K562 (cell line): ENCODE measurements at regions not wholly inside any gene's neighbourhood (a gene's known extent, or its start where the extent isn't known, plus 50 kb on each side); places are given as distances from the start of the nearest gene placed in this dataset.

Source experiments
- ATAC-seq: fragments of 200-7000 bp; cut with Tn5 transposase; 3 replicates; pipeline ENCODE4 v1.9.1; 2020; ENCODE audit warnings: moderate library complexity
- BruUV-seq: library from RNA; stranded (reverse); fragments of 400-500 nt; replicated peaks from 2 replicates; lab custom pipeline; 2021; lab: Mats Ljungman, UMichigan
- CTCF ChIA-PET: fragments of 300-600 bp; formaldehyde crosslinking; extraction: SDS; loops from one replicate; lab custom pipeline; 2021; ENCODE audit warnings: low intra/inter-chr PET ratio; lab: Yijun Ruan, JAX
- POLR2A ChIA-PET: fragments of 300-600, 350-650 bp; sonication (Branson Sonifier 250); formaldehyde crosslinking; extraction: SDS; loops from one replicate; lab custom pipeline; 2021; ENCODE audit warnings: antibody characterized with exemption, inconsistent platforms; lab: Yijun Ruan, JAX
- DNase-seq, 4 experiments: peaks; one replicate each; pipeline versions ENCODE4 v3.0.0 to v3.0.0-alpha.2; 2011 to 2018; ENCODE audit warnings: low spot score in 3 of 4, mixed read lengths in 3 of 4; ENCODE audit errors: extremely low read depth in 1 of 4
- FAIRE-seq: peaks from 2 replicates; lab custom pipeline; 2011; peaks lifted over from hg19 to GRCh38; lab: Jason Lieb, UNC
- H2AFZ ChIP-seq: 2 replicates; pipeline ENCODE4 v1.6.0; 2011; ENCODE audit warnings: low read depth, low read length, control low read depth, inconsistent platforms
- H3K27ac ChIP-seq: fragments of 200-600 bp; 3 replicates; pipeline ENCODE4 v1.8.0; 2011; ENCODE audit warnings: low read depth, mild to moderate bottlenecking, control low read depth, inconsistent platforms, low read length, moderate library complexity, mixed read lengths; ENCODE audit errors: extremely low read depth
- H3K27me3 ChIP-seq, 2 experiments: fragments of 300-600 bp in 1 of 2; 2 replicates in 1 of 2; 3 replicates in 1 of 2; pipeline versions ENCODE4 v1.6.0 to v1.8.0; 2011; ENCODE audit warnings: inconsistent platforms in 2 of 2, low read length in 2 of 2, mild to moderate bottlenecking in 1 of 2, mixed read lengths in 1 of 2, moderate library complexity in 1 of 2; ENCODE audit not compliant: control insufficient read depth in 2 of 2, insufficient read depth in 2 of 2
- H3K36me3 ChIP-seq: fragments of 300-600 bp; 3 replicates; pipeline ENCODE4 v1.8.0; 2011; ENCODE audit warnings: mild to moderate bottlenecking, low read length, inconsistent platforms; ENCODE audit not compliant: control insufficient read depth, insufficient read depth
- H3K4me1 ChIP-seq, 2 experiments: fragments of 200-600 bp in 1 of 2; replicated peaks in 1 of 2; 2 replicates in 1 of 2; 3 replicates in 1 of 2; pipeline versions ENCODE4 v1.5.1 to v1.8.0; 2011; ENCODE audit warnings: inconsistent platforms in 2 of 2, low read length in 2 of 2, mild to moderate bottlenecking in 1 of 2, mixed read lengths in 1 of 2, moderate library complexity in 1 of 2; ENCODE audit not compliant: control insufficient read depth in 2 of 2, insufficient read depth in 2 of 2
- H3K4me2 ChIP-seq: 2 replicates; pipeline ENCODE4 v1.6.1; 2011; ENCODE audit warnings: low read length, control low read depth, inconsistent platforms, mixed read lengths; ENCODE audit not compliant: insufficient read depth
- H3K4me3 ChIP-seq: fragments of 200-600 bp; sonication (generic), shearing (Covaris generic); 2 replicates; pipeline ENCODE4 v1.5.1; 2016; ENCODE audit warnings: control low read depth, inconsistent platforms
- H3K79me2 ChIP-seq: fragments of 200-600 bp; 3 replicates; pipeline ENCODE4 v1.8.0; 2011; ENCODE audit warnings: low read length, inconsistent platforms; ENCODE audit not compliant: control insufficient read depth, insufficient read depth
- H3K9ac ChIP-seq, 2 experiments: 2 replicates each; pipeline versions ENCODE4 v1.6.0 to v1.6.1; 2011; ENCODE audit warnings: low read depth in 2 of 2, low read length in 2 of 2, control low read depth in 1 of 2, inconsistent platforms in 1 of 2, mild to moderate bottlenecking in 1 of 2, mixed read lengths in 1 of 2; ENCODE audit not compliant: insufficient read depth in 1 of 2
- H3K9me1 ChIP-seq: one replicate; pipeline ENCODE4 v1.6.0; 2011; ENCODE audit warnings: inconsistent platforms, mild to moderate bottlenecking, low read length, moderate library complexity; ENCODE audit not compliant: control insufficient read depth, insufficient read depth
- H3K9me3 ChIP-seq: replicated peaks from 2 replicates; pipeline ENCODE4 v1.5.1; 2011; ENCODE audit warnings: low read depth, low read length, inconsistent platforms; ENCODE audit not compliant: control insufficient read depth, insufficient read depth
- H4K20me1 ChIP-seq: replicated peaks from 2 replicates; pipeline ENCODE4 v1.6.1; 2011; ENCODE audit warnings: low read length, inconsistent platforms, mixed read lengths; ENCODE audit not compliant: control insufficient read depth, insufficient read depth
- FOXJ2 ChIP-seq: fragments of 200-800 bp; sonication (Bioruptor generic); IDR thresholded peaks from 2 replicates; pipeline ENCODE4 v1.6.1; 2016; ENCODE audit warnings: missing genetic modification characterization, missing compliant biosample characterization
- PHTF2 ChIP-seq: fragments of 250-450 bp; sonication (Bioruptor Pico); IDR thresholded peaks from 2 replicates; pipeline ENCODE4 v1.5.0; 2021; ENCODE audit warnings: mild to moderate bottlenecking
- RBM25 ChIP-seq: fragments of 200-400 bp; formaldehyde crosslinking; IDR thresholded peaks from 2 replicates; pipeline ENCODE4 v1.6.1; 2018; ENCODE audit warnings: low read length, low read depth, moderate library complexity; ENCODE audit not compliant: severe bottlenecking
- SFPQ ChIP-seq: fragments of 200-400 bp; formaldehyde crosslinking; IDR thresholded peaks from 2 replicates; pipeline ENCODE4 v1.6.1; 2017; ENCODE audit warnings: mild to moderate bottlenecking, low read depth, low read length, moderate library complexity
- STAT6 ChIP-seq: sonication (generic); formaldehyde crosslinking; IDR thresholded peaks from 2 replicates; pipeline ENCODE4 v1.8.1; 2023; ENCODE audit warnings: mild to moderate bottlenecking, missing genetic modification reagents
- ZBTB34 ChIP-seq: fragments of 250-450 bp; sonication (Bioruptor Pico); IDR thresholded peaks from 2 replicates; pipeline ENCODE4 v1.8.0; 2021; ENCODE audit warnings: mild to moderate bottlenecking, moderate library complexity
- ZC3H8 ChIP-seq: fragments of 450-650 bp; IDR thresholded peaks from 2 replicates; pipeline ENCODE4 v1.6.1; 2017
- ZNF277 ChIP-seq: fragments of 250-450 bp; sonication (Bioruptor Pico); IDR thresholded peaks from 2 replicates; pipeline ENCODE4 v1.8.0; 2022; ENCODE audit warnings: inconsistent platforms, mild to moderate bottlenecking, moderate library complexity, borderline replicate concordance
- ZNF75A ChIP-seq: fragments of 450-650 bp; formaldehyde crosslinking; IDR thresholded peaks from 2 replicates; pipeline ENCODE4 v1.4.0; 2020; ENCODE audit warnings: mild to moderate bottlenecking
- WGBS: fragments of 100-300 bp; shearing (Covaris generic); methylation state at CpG from one replicate; pipeline ENCODE4 v1.1.6; 2016; ENCODE audit warnings: low coverage, mixed read lengths; ENCODE audit not compliant: insufficient coverage; ENCODE audit errors: missing lambda C conversion rate; 5-methylcytosine and 5-hydroxymethylcytosine counted together
- in situ Hi-C: fragments of 300-500 bp; cut with MboI; formaldehyde crosslinking; loops from 4 replicates; pipeline ENCODE4 v1.15.0; 2018; ENCODE audit warnings: inconsistent platforms, mixed read lengths
- intact Hi-C: fragments of 100-400 bp; cut with micrococcal nuclease; formaldehyde crosslinking; loops from 2 replicates; pipeline ENCODE4 v1.14.2; 2022

- Histone ChIP-seq H3K4me3 (no peak overlapping the region), H3K9ac (no peak overlapping the region), H4K20me1 (no peaks in the 10 kb centered on the region), H3K79me2 (no peaks in the 10 kb centered on the region), H2AFZ (no peak overlapping the region), H3K9me1 (no peaks in the 10 kb centered on the region), H3K27ac (no peak overlapping the region), H3K27me3 (no peaks in the 10 kb centered on the region), H3K36me3 (no peaks in the 10 kb centered on the region), H3K4me1 (no peaks in the 10 kb centered on the region), H3K4me2 (no peak overlapping the region), H3K9me3 (no peaks in the 10 kb centered on the region)
- ChIA-PET CTCF (no interaction called here), POLR2A (no interaction called here)
- intact Hi-C loops (no loop called here), in situ Hi-C loops (no loop called here)
- TF ChIP-seq RBM25, result peak; percentile 4
- no peak for TF ChIP-seq ZNF75A (CRISPR knock-in tag)
- WGBS, result 4% methylated on average over 2 of the region's 2 CpGs
- DNase-seq, result no peak
- no peak for FAIRE-seq
- ATAC-seq, result no peak
- no TSS peak for BruUV-seq
Measured at GRCh38 chr2:58921676-58922075, 680.6 kb upstream of the FANCL start.

GRCh38 chr2:58920001-58920400 lies 678.9 kb upstream of the FANCL start:
- no peak overlapping the region for H3K4me2 ChIP-seq
- no peak overlapping the region for H3K27ac ChIP-seq
- in situ Hi-C loops, result no loop called here
- no peak overlapping the region for H3K9ac ChIP-seq
- H3K9me3 ChIP-seq, result no peaks in the 10 kb centered on the region
- no peaks in the 10 kb centered on the region for H3K79me2 ChIP-seq
- no peak for DNase-seq
- H3K4me3 ChIP-seq, result no peak overlapping the region
- H4K20me1 ChIP-seq, result no peaks in the 10 kb centered on the region
- FAIRE-seq, result no peak
- ChIA-PET CTCF (interaction anchor here (0.6 kb wide), 1 partner anchor 1895 kb away, joined by 4 read pairs; no protein-coding TSS in a partner anchor), POLR2A (no interaction called here)
- 53% methylated on average over 2 of the region's 2 CpGs for WGBS
- H3K36me3 ChIP-seq, result no peaks in the 10 kb centered on the region
- ATAC-seq, result no peak
- H3K9me1 ChIP-seq, result no peaks in the 10 kb centered on the region
- BruUV-seq, result no TSS peak
- no peaks in the 10 kb centered on the region for H3K4me1 ChIP-seq
- H3K27me3 ChIP-seq, result no peaks in the 10 kb centered on the region
- intact Hi-C loops, result no loop called here
- H2AFZ ChIP-seq, result no peak overlapping the region
- TF ChIP-seq SFPQ, result no peak
- TF ChIP-seq PHTF2 (CRISPR knock-in tag), result no peak
- no peak for TF ChIP-seq STAT6 (CRISPR knock-in tag)
- no peak for TF ChIP-seq ZBTB34 (CRISPR knock-in tag)
- TF ChIP-seq ZC3H8, result no peak
- TF ChIP-seq ZNF277 (CRISPR knock-in tag), result no peak
- no peak for TF ChIP-seq FOXJ2
